Testis (tissue), 2 donors: ENCODE measurements at regions not wholly inside any gene's neighbourhood (a gene's known extent, or its start where the extent isn't known, plus 50 kb on each side); places are given as distances from the start of the nearest gene placed in this dataset.

Experiments used
- DNase-seq: peaks from one replicate; pipeline ENCODE4 v3.0.0-alpha.2; 2019
- H3K27ac ChIP-seq, 2 donors: fragments of 200-600 bp; sonication (generic); one replicate each; pipeline ENCODE4 v1.5.1; 2019
- H3K27me3 ChIP-seq: fragments of 200-600 bp; sonication (generic); one replicate; pipeline ENCODE4 v1.5.1; 2019
- H3K36me3 ChIP-seq: fragments of 200-600 bp; sonication (generic); one replicate; pipeline ENCODE4 v1.5.1; 2017; ENCODE audit warnings: low read depth; ENCODE audit errors: missing control alignments
- H3K4me1 ChIP-seq: fragments of 200-600 bp; sonication (generic); one replicate; pipeline ENCODE4 v1.5.1; 2019
- H3K4me3 ChIP-seq, 2 donors: fragments of 200-600 bp; sonication (generic); one replicate each; pipeline ENCODE4 v1.5.1; 2017 to 2019
- H3K9me3 ChIP-seq: fragments of 200-600 bp; sonication (generic); one replicate; pipeline ENCODE4 v1.5.1; 2017
- CTCF ChIP-seq, 3 experiments: fragments of 450-650 bp in 2 of 3; fragments of 200-600 bp in 1 of 3; sonication (generic) in 1 of 3; IDR thresholded peaks; one replicate each; pipeline ENCODE4 v1.5.1; 2016 to 2019; ENCODE audit warnings: antibody characterized with exemption in 3 of 3, mild to moderate bottlenecking in 2 of 3, moderate library complexity in 1 of 3
- POLR2A ChIP-seq: fragments of 450-650 bp; IDR thresholded peaks from one replicate; pipeline ENCODE4 v1.6.1; 2017; ENCODE audit warnings: antibody characterized with exemption, mild to moderate bottlenecking, moderate library complexity
- WGBS, 2 donors: methylation state at CpG; one replicate each; pipeline ENCODE4 v1.1.5; 2018; 5-methylcytosine and 5-hydroxymethylcytosine counted together
- intact Hi-C: fragments of 100-400 bp; cut with DNase I; formaldehyde crosslinking; loops from one replicate; pipeline ENCODE4 v1.15.1; 2023; ENCODE audit warnings: low total_unique reads

- H3K9me3 ChIP-seq: no peaks in the 10 kb centered on the region
Measured at GRCh38 chr7:79936281-79936983, 198.2 kb upstream of the GNAI1 start.

GRCh38 chr7:79934727-79935126, 199.9 kb upstream of the GNAI1 start:
- no peaks in the 10 kb centered on the region for H3K27me3 ChIP-seq
- no peaks in the 10 kb centered on the region for H3K4me1 ChIP-seq
- no peak for DNase-seq
- 84 to 90% methylated on average over 4 to 9 of the region's 9 CpGs for WGBS, 2 donors
- H3K36me3 ChIP-seq: no peaks in the 10 kb centered on the region
- no peak for TF ChIP-seq POLR2A
- TF ChIP-seq CTCF (IDR thresholded peaks at IDR 0.05): no peak
- H3K27ac ChIP-seq: no peak overlapping the region
- H3K9me3 ChIP-seq: no peaks in the 10 kb centered on the region
- no peak overlapping the region for H3K4me3 ChIP-seq
- intact Hi-C loops: no loop called here

More at GRCh38 chr7:79936281-79936983, 198.2 kb upstream of the GNAI1 start:
- WGBS, 2 donors: 23 to 40% methylated on average over 3 of the region's 3 CpGs
- no peaks in the 10 kb centered on the region for H3K36me3 ChIP-seq
- H3K27ac ChIP-seq: no peak overlapping the region
- intact Hi-C loops: no loop called here
- no peak overlapping the region for H3K4me3 ChIP-seq
- no peak for DNase-seq
- no peaks in the 10 kb centered on the region for H3K27me3 ChIP-seq
- no peak for TF ChIP-seq POLR2A
- no peak for TF ChIP-seq CTCF (IDR thresholded peaks at IDR 0.05)
- H3K4me1 ChIP-seq: no peaks in the 10 kb centered on the region

- no peak overlapping the region for H3K27ac ChIP-seq
- TF ChIP-seq POLR2A: no peak
- TF ChIP-seq CTCF (IDR thresholded peaks at IDR 0.05): no peak
- no peaks in the 10 kb centered on the region for H3K4me1 ChIP-seq
- WGBS, 2 donors: 83 to 88% methylated on average over 3 of the region's 3 CpGs
- no peaks in the 10 kb centered on the region for H3K9me3 ChIP-seq
- H3K36me3 ChIP-seq: no peaks in the 10 kb centered on the region
- no peaks in the 10 kb centered on the region for H3K27me3 ChIP-seq
- intact Hi-C loops: no loop called here
- no peak for DNase-seq
- H3K4me3 ChIP-seq: no peak overlapping the region
Measured at GRCh38 chr7:79933144-79933543, 201.5 kb upstream of the GNAI1 start.

GRCh38 chr7:79930604-79931003, 204.0 kb upstream of the GNAI1 start:
- TF ChIP-seq CTCF (IDR thresholded peaks at IDR 0.05) (no peak), POLR2A (no peak)
- Histone ChIP-seq H3K27me3 (no peaks in the 10 kb centered on the region), H3K9me3 (no peaks in the 10 kb centered on the region), H3K4me1 (no peaks in the 10 kb centered on the region), H3K36me3 (no peaks in the 10 kb centered on the region), H3K27ac (no peak overlapping the region), H3K4me3 (no peak overlapping the region)
- no peak for DNase-seq
- 93 to 98% methylated on average over 2 of the region's 2 CpGs for WGBS, 2 donors
- intact Hi-C loops: no loop called here

- H3K4me1 ChIP-seq: no peaks in the 10 kb centered on the region
- H3K36me3 ChIP-seq: no peaks in the 10 kb centered on the region
- H3K4me3 ChIP-seq: no peak overlapping the region
- no peaks in the 10 kb centered on the region for H3K27me3 ChIP-seq
- WGBS, 2 donors: 82 to 84% methylated on average over 3 of the region's 3 CpGs
- TF ChIP-seq CTCF (IDR thresholded peaks at IDR 0.05) (no peak), POLR2A (no peak)
- DNase-seq: no peak
- H3K9me3 ChIP-seq: no peaks in the 10 kb centered on the region
- intact Hi-C loops: no loop called here
- no peak overlapping the region for H3K27ac ChIP-seq
Measured at GRCh38 chr7:79927116-79927515, 207.5 kb upstream of the GNAI1 start.
